ENCODE measurements at regions not wholly inside any gene's neighbourhood (a gene's known extent, or its start where the extent isn't known, plus 50 kb on each side); places are given as distances from the start of the nearest gene placed in this dataset.
"Not testable (repeated sequence)": the region's sequence is repeated elsewhere in the genome, so short reads cannot be mapped to it uniquely, and the experiment has no call there.

GRCh38 chr5:118397236-118397635 lies 591.1 kb downstream of the DTWD2 start:
- DNase-seq (ENCODE audit: extremely low spot score), result no peak
- TF ChIP-seq CTCF (IDR thresholded peaks at IDR 0.05; ENCODE audit: control extremely low read depth, extremely low read depth, low read depth, missing control alignments), result no peak
- ChIA-PET CTCF (no interaction called here), POLR2A (no interaction called here)

- DNase-seq (ENCODE audit: extremely low spot score), result no peak
- TF ChIP-seq CTCF (IDR thresholded peaks at IDR 0.05; ENCODE audit: control extremely low read depth, extremely low read depth, low read depth, missing control alignments), result no peak
- POLR2A ChIA-PET, result no interaction called here
- CTCF ChIA-PET, result no interaction called here
These were observed 595.9 kb downstream of the DTWD2 start for GRCh38 chr5:118392491-118392890.

- POLR2A ChIA-PET; DNase-seq (ENCODE audit: extremely low spot score); CTCF ChIA-PET: not testable (repeated sequence)
These were observed 605.4 kb downstream of the DTWD2 start for GRCh38 chr5:118382931-118383330.

- no peak for DNase-seq (ENCODE audit: extremely low spot score)
- CTCF ChIA-PET, result interaction anchor here (0.7 to 1.3 kb wide), 3 partner anchors 11 to 33 kb away, joined by 3 to 5 read pairs (median 4); no protein-coding TSS in a partner anchor
- POLR2A ChIA-PET, result no interaction called here
- TF ChIP-seq CTCF (IDR thresholded peaks at IDR 0.05; ENCODE audit: control extremely low read depth, extremely low read depth, low read depth, missing control alignments), result no peak
These were observed 608.9 kb downstream of the DTWD2 start for GRCh38 chr5:118379470-118379869.

- ChIA-PET CTCF (interaction anchor here (1.3 kb wide), 2 partner anchors 11 to 17 kb away, joined by 4 to 5 read pairs; no protein-coding TSS in a partner anchor), POLR2A (no interaction called here)
- no peak for TF ChIP-seq CTCF (IDR thresholded peaks at IDR 0.05; ENCODE audit: control extremely low read depth, extremely low read depth, low read depth, missing control alignments)
- no peak for DNase-seq (ENCODE audit: extremely low spot score)
These were observed 609.4 kb downstream of the DTWD2 start for GRCh38 chr5:118378959-118379358.

- CTCF ChIA-PET, result interaction anchor here (1.2 kb wide), 1 partner anchor 14 kb away, joined by 3 read pairs; no protein-coding TSS in a partner anchor
- TF ChIP-seq CTCF (IDR thresholded peaks at IDR 0.05; ENCODE audit: control extremely low read depth, extremely low read depth, low read depth, missing control alignments), result no peak
- no peak for DNase-seq (ENCODE audit: extremely low spot score)
- POLR2A ChIA-PET, result no interaction called here
These were observed 610.9 kb downstream of the DTWD2 start for GRCh38 chr5:118377420-118377819.

- ChIA-PET POLR2A (no interaction called here), CTCF (interaction anchor here (1.6 to 1.7 kb wide), 2 partner anchors 9 to 10 kb away, joined by 4 to 5 read pairs; no protein-coding TSS in a partner anchor)
- no peak for DNase-seq (ENCODE audit: extremely low spot score)
- no peak for TF ChIP-seq CTCF (IDR thresholded peaks at IDR 0.05; ENCODE audit: control extremely low read depth, extremely low read depth, low read depth, missing control alignments)
These were observed 616.1 kb downstream of the DTWD2 start for GRCh38 chr5:118371973-118372831.
